ENCODE measurements at regions not wholly inside any gene's neighbourhood (a gene's known extent, or its start where the extent isn't known, plus 50 kb on each side); places are given as distances from the start of the nearest gene placed in this dataset.

DNA sequence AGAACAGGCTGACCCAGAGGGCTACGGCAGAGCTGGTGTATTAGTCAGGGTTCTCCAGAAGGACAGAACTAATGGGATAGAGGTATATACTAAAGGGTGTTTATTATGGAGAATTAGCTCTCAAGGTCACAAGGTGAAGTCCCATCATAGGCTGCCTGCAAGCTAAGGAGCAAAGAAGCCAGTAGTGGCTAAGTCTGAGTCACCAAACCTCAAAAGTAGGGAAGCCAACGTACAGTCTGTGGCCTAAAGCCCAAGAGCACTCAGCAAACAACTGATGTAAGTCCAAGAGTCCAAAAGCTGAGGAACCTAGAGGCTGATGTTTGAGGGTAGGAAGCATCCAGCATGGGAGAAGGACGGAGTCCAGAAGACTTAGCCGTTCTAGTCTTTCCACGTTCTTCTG lies 179.2 kb downstream of the BACH1 start:
- TF ChIP-seq CTCF (IDR thresholded peaks at IDR 0.05 in 4 of 5, conservative IDR thresholded peaks at IDR 0.05 in 1 of 5) = no peak
- TF ChIP-seq POLR2A (IDR thresholded peaks at IDR 0.05) = no peak
